Thyroid gland (tissue), 4 donors: ENCODE measurements at regions not wholly inside any gene's neighbourhood (a gene's known extent, or its start where the extent isn't known, plus 50 kb on each side); places are given as distances from the start of the nearest gene placed in this dataset.

Experiments
- POLR2A ChIP-seq, 2 donors: fragments of 450-650 bp; IDR thresholded peaks; one replicate each; pipeline ENCODE4 v1.6.1; 2017; ENCODE audit warnings: antibody characterized with exemption in 2 of 2, mild to moderate bottlenecking in 2 of 2, moderate library complexity in 1 of 2
- TF ChIP-seq, protein P1 (sequence below), 6 experiments: fragments of 200-600 bp in 3 of 6; fragments of 450-650 bp in 3 of 6; sonication (generic) in 3 of 6; IDR thresholded peaks; one replicate each; pipeline ENCODE4 v1.5.1; 2016 to 2019; ENCODE audit warnings: antibody characterized with exemption in 6 of 6, mild to moderate bottlenecking in 2 of 6, inconsistent platforms in 1 of 6, moderate library complexity in 1 of 6

DNA sequence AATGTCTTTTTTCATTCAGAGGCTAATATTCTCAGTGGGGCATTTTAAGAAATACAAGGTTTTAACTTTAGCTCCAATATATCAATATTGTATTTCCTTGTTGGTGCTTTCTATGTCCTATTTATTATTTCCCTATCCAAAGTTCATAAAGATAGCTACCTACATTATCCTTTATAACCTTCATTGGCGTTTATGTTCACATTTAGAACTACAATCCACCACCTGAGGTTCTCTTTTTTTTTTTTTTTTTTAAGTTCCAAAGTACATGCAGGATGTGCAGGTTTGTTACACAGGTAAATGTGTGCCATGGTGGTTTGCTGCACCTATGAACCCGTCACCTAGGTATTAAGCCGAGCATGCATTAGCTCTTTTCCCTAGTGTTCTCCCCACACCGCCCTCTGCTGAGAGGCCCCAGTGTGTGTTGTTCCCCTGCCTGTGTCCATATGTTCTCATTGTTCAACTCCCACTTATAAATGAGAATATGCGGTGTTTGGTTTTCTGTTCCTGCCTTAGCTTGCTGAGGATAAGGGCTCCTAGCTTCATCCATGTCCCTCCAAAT is 694.6 kb downstream of the SUCLG1 start:
- TF ChIP-seq, protein P1, sequence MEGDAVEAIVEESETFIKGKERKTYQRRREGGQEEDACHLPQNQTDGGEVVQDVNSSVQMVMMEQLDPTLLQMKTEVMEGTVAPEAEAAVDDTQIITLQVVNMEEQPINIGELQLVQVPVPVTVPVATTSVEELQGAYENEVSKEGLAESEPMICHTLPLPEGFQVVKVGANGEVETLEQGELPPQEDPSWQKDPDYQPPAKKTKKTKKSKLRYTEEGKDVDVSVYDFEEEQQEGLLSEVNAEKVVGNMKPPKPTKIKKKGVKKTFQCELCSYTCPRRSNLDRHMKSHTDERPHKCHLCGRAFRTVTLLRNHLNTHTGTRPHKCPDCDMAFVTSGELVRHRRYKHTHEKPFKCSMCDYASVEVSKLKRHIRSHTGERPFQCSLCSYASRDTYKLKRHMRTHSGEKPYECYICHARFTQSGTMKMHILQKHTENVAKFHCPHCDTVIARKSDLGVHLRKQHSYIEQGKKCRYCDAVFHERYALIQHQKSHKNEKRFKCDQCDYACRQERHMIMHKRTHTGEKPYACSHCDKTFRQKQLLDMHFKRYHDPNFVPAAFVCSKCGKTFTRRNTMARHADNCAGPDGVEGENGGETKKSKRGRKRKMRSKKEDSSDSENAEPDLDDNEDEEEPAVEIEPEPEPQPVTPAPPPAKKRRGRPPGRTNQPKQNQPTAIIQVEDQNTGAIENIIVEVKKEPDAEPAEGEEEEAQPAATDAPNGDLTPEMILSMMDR (IDR thresholded peaks at IDR 0.05), result no peak
- no peak for TF ChIP-seq POLR2A (IDR thresholded peaks at IDR 0.05)
